Inferior parietal cortex (tissue), 1 donor: ENCODE measurements at regions not wholly inside any gene's neighbourhood (a gene's known extent, or its start where the extent isn't known, plus 50 kb on each side); places are given as distances from the start of the nearest gene placed in this dataset.
A peak's percentile ranks its signal among the peaks of the same experiment; 100 is the strongest.

ENCODE experiments used
- DNase-seq: peaks from one replicate; pipeline ENCODE4 v3.0.0-alpha.2; 2016; ENCODE audit errors: extremely low spot score

DNA sequence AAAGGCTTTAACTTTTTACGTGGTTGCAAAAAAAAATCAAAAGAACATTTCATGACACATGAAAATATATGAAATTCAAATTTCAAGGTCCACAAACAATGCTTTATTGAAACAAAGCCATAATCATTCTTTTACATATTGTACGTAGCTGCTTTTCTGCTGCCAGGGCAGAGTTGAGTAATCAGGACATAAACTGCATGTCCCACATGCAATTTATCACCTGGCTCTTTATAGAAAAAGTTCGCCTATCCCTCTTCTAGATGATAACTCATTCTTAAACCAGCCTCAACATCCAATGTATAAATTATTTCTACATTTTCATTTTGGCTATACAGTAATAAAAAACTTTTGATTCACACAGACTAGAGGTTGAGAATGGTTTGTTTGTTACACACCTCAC lies 154.9 kb downstream of the AXIN2 start:
- no peak for DNase-seq

DNA sequence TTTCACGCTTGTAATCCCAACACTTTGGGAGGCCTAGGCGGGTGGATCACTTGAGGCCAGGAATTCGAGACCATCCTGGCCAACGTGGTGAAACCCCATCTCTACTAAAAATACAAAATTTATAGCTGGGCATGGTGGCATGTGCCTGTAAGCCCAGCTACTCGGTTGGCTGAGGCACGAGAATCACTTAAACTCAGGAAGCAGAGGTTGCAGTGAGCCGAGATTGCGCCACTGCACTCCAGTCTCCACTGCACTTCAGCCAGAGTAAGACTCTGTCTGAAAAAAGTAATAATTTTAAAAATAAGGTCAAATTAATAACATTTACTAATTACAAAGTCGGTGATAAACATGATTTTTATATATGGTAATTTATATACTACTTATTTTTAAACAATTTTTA lies 155.9 kb downstream of the AXIN2 start:
- DNase-seq, result no peak

DNA sequence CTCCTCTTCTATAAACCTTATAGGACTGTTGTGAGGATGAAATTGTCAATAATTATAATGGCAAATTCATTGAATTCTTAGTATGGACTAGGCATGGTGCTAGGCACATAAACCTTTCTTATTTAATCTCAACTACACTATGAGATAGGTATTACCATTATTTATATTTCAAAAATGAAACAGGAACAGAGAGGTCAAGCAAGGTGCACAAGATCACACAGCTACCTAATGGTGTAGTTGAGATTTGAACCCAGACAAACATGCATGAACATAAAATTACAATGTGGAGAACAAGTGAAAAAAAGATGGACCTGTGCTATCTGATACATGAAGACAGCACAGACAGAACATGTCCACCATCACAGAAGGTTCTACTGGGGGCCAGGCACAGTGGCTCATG lies 156.7 kb downstream of the AXIN2 start:
- no peak for DNase-seq

DNA sequence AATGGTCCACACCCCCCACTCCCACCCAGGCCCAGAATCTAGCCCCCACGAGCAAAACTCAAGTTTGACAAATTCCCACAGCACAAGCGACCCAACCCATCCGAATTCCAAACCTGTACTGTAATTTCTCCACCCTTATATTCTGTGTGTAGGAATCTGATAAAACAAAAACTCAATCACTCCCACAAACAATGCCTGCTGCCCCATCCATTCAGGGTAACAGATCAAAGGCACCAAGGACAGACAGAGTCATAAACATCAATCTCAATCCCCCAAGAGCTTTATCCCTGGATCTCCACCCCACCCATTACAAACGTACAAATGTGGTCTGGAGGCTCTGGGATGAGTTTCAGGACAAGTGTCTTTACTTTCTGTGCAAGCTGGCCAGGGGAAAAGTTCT lies 157.8 kb downstream of the AXIN2 start:
- DNase-seq, result no peak

DNA sequence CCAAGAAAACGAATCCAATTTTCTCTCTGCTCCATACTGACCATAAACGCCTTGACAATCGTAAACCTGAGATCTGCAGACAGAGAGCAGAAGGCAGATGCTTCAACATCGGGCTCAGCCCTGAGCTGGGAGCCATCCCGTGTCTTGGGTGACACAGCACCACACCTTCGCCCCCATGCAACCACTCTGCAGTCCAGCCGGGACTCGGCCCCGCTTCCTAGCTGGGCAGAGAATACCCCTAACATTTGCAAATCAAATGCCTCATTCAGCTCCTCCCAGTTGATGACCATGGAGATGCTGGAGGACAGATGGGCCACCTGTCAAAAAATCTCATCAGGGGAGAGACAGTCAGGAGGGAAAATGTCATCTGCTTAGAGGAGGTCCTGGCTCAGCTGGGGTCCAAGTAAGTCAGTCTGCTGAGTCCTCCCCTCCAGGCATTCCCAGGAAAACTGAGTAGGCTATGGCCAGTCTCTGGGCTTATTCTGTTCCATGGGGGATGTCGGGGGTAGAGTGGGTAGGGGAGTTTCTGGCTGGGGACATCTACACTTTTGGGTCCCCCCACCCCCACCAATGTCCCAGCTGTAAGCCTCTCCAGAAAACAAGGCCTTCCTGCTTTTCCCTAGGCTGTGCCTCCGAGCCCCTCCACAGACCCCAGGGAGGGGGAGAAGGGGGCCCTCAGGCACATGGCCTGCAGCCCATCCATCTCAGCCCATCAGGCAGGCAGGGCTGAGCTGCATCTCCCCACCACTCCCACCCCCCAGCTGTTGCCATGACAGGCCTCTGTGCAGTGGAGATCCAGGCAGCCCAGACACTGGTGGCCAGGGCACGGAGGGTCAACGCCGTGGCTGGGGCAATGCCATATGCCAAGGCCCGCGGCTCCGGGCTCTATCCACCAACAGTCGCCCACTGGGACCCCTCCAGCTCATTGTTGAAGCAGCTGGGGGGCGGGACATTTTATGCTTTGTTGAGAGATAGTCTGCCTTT lies 158.6 kb downstream of the AXIN2 start:
- DNase-seq, result no peak

DNA sequence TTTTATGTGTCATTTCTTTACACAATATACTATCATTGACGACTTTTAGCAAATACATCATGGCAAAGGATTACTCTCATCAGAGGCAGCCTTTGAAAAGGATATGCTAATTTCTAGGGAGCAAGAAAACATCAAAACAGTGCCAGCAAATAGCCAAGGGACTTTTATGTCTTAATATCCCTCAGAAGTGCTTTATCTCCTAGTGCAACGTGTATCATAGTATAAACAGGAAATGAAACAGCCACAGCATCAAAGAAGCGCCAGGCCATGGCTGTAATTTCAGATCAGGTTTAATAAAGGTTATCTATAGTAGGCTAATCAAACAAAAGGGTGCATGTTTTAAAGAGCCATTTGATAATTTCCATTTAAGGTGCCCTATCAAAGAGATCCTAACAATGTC lies 159.9 kb downstream of the AXIN2 start:
- DNase-seq, result no peak

DNA sequence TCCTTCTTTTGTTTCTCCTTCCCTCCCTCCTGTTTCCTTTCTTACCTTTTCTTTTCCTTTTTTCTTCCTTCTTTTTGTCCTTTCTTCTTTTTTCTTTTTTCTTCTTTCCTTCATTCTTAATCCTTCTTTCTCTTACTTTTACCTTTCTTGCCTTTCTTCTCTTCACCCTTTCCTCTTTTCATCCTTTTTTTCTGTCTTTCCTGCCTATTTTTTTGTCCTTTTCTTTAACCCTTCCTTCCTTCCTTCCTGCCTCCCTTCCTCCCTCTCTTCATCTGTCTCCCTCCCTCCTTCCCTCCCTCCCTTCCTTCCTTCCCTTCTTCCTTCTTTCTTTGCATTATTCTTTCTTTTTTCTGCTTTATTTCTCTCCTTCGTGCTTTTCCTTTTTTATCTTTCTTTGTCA lies 160.7 kb downstream of the AXIN2 start:
- no peak for DNase-seq

DNA sequence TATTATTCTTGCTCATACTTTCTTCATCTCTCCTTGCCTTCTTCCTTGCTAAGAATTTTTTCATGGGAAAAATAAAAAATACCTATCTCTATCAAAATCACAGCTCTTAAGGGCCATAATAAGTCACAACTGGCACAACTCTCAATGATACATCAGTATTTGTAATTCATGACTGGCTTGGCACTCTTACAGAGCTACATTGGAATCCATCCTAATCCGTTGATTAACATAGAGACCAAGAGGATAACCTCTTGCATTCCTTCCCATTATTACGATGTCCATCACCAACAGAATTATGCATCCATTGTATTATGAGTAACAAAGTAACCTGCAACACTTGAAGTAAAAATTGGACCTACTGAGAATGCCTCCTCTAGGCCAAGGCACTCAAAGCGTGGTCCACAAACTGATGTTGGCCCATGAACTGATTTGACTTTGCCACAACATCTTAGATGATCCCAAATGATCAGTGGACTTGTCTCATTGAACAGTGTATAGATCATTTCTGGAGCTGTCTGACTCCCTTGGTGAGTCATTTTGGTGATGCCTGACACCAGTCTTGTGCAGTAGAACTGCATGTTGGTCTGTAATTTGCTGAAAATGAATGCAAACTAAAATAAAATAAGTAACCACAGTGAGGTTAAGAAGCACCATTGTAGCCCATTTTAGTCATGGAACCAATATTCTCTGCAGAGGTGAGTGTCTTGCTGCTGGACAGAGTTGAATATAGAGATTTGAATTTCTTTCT lies 163.2 kb downstream of the AXIN2 start:
- no peak for DNase-seq

DNA sequence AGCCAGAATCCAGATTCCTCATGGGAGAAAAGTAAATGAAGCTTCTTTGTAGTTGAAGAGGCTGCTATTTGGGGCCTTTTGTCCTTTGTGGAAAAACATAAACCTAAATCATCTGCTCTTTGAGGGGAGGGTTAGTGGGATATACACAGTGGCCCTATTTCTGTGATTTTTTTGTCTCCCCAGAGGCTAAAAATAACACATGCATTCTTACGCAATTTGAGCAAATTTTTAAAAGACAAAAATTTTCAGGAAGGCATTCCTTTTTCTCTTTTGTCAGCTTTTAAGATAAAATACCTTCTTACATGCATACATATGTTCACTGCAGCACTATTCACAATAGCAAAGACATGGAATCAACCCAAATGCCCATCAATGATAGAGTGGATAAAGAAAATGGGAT lies 165.5 kb downstream of the AXIN2 start:
- DNase-seq, result no peak

DNA sequence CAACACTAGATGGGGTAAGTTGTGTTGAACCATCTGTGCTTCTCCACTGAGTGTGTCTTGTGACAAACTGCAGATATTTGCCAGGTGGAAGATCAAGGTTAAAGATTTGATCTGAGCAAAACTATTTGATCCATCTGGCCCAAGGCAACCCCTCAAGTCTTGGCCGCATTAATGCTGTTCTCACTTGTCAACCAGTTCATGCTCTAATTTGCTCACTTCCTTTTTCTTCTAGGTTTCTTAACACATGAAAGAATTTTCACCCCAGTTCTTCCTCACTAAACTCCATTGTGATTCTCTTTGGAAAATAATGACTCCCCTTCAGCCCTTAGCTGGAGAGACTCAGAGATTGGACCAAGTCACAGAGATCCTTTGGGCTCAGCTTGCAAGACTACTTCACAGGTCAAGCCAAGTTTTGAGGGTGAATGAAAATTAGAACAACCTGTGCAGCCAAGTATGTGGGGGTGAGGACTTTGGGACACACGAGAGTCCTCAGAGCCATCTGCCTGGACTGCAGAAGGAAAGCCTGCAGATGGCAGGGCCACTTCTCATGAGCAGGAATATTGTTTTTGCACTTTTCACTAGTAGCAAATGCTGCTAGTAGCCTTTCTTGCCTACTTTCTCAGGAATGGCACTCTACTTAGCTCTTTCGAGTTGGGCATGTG lies 166.5 kb downstream of the AXIN2 start:
- DNase-seq, result no peak

DNA sequence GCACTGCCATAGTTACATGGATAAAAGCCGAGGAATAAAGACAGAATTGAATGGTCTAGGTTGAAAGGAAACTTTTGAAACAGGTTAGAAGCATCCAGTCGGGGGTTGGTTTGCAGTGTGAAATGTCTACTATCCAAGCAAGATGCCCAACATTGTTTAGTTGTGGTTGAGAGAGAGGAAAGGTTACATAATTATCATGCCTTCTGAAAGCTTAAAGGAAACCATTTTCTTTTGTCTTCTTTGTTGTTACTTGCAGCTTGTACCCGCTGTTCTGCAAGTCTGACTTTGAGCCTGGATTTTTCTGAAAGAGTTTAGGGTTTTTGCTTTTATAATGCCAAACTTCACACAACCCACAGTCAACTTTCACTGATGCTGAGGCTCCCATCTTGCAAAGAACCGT lies 167.9 kb downstream of the AXIN2 start:
- DNase-seq, result no peak

DNA sequence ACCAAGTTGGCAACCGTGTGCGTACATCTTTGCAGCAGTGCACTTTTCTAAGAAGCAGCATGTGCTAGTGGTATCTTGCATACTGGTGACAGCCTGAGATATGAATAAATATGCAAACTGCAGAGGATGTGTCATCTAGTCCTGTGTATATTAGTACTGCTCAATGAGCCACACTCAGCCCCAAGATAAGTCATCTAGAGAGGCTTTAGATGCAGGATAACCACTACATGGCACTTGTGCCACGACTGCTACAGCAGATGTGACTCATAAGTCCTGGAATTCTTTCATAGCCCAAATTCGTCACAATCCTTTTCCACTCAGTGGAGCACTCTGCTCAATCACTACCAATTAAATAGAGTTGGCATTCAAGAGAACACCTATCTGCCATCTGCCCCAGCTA lies 171.5 kb downstream of the AXIN2 start:
- DNase-seq, result peak; percentile 42

DNA sequence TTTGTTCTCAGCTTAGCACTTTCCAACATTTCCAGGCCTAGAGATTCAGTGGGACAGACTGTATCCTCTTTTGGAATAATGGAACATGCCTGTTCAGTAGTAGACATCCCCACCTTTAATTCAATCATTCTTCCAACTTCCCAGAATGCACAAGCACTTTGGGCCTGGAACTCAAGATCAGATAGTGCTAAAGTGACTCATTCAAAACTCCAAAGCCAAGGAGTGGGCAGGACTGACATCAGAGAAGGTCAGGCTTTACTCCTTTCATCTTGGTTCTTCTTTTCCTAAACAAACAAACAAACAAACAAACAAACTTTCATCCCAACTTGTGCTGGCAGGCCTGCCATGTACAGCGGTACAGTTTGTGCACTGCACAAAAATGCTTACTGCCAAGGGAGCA lies 172.0 kb downstream of the AXIN2 start:
- DNase-seq, result no peak

DNA sequence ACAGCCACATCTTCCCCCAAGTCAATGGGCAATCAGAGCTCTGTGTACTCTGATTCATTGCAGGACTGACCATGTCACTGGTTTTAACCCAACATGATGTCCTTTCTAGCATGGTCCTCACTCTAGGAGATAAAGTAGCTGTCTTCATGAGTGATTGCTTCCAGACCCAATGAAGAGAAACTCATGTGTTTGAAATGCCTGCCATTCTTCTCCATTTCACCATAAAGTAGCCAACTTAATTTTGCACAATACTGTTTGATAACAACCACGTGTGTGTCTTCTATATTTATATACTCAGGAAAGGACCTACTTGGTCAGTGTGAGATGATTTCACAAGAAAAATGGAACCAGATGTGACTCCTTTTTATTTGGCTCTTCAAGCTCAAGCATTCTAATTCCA lies 172.5 kb downstream of the AXIN2 start:
- DNase-seq, result no peak

DNA sequence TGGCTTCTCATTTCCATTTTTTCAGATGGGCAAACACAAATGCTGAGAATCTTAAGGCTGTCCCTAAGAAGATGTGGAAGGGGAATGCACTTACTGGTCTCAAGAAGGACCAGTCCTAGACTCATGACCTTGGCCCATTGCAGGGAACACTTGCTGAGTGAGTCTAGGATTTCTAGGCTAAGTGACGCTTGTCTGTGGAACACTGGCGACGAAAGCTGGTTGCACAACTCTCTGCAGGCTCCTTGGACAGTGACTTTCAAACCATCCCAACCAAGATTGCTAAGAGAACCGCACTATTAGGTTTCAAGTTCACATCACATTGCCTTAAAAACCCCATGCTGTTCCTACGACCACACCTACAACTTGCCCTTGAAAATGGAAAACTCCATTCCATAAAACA lies 174.1 kb downstream of the AXIN2 start:
- no peak for DNase-seq

DNA sequence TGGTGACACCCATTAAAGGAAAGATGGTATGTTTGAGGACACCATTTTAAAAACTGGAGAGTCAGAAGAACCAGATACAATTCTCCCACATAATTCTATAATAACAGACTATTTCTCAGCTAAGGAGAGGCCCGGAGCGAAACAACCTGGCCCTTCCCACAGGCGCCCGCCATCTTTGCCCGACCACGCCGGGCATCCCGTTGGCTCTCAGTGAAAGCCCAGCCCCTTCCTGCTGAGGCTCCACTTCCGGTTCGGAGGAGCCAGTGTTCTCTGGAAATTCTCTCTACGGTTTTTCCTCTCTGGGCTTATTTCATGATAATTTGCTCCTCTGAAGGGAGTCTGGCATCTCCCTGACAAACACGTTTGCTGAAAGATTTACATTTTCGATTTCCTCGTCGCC lies 175.7 kb downstream of the AXIN2 start:
- no peak for DNase-seq

DNA sequence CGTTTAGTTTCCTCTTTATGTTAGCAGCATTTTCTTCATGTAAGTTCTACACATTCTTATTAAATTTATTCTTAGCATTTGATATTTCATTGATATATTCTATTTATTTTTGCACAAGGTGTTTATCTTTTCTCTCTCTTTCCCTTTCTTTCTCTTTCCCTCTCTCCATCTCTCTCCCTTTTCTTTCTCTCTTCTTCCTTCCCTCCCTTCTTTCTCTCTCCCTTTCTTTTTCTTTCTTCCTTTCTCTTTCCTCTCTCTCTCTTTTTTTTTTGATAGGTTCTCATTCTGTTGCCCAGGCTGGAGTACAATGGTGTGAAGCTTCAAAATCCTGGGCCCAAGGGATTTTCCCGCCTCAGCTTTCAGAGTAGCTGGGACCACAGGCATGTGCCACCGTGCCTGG lies 176.4 kb downstream of the AXIN2 start:
- DNase-seq, result no peak

DNA sequence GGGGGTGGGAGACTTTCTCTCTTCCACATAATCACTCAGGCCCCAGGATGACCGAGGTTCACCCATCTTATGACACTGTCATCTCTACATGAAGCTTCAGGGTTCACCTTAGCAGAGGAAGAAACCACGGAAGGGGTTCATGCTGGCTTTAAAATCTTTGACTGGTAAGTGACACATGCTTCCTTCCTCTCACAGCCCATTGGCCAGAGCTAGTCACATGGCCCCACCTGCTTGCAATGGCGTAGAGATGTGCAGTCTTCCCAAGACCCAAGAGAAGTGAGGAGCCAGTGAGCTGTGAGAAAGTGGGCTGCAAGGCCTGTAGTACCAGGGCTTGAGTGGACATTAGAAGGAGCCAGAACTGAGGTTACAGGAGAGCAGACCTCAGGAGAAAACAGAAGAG lies 180.3 kb downstream of the AXIN2 start:
- DNase-seq, result no peak

DNA sequence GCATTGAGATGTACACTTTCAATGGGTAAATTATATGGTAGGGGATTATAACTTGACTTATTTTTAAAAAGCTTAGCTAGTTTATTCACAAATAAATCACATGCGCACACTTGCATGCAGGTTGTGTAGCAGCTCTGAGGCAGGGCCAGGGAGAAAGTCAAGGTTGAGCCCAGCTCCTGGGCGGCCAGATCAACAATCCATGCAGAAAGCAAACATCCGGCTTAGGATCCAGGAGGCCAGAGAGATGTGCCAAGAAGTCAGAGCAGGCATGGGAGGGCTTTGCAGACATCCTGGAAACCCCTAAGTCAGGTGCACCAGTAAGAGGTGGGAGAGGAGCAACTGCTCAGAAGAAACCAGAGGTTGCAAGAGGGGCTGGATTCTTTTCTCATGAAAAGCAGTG lies 186.5 kb downstream of the AXIN2 start:
- DNase-seq, result no peak

DNA sequence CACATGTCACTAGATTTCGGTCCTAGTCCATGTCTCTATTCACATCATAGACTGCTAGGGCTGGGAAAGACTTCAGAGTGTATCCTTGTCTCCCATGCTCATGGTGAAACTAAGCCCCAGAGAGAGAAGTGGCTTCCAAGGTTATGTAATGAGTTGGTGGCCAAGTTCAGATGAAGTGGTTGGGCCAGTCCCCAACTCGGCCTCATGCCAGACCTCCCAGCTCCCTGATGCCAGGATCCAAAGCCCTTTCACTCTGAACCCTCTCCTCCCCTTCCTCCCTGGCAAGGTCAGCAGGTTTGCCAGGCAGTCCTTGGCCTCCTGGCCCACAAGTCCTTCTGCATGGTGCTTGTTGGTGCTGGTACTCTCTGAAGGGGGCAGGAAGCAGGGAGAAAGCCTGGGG lies 189.7 kb downstream of the AXIN2 start:
- DNase-seq, result no peak

DNA sequence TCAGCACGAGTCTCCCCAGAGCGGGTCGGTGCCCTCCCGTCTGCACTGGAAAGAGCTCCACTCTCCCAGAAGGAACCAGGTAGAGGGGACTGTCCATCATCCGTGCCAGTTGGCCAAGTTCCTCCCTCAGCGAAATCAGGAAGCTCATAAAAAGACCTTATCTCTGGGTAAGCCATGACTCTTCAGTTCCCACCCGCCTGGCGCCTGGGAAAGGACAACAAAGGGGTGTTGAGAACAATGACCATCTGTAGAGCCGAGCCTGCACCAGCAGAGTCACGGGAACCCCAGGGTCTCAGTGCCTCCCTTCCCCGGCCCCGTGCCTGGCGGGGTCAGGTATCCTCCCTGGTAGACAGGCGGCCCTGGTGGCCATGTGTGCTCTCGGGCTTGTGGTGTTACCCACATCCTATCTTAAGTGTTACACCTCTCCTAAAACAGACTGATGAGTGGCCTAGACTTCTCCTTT lies 190.7 kb downstream of the AXIN2 start:
- no peak for DNase-seq

DNA sequence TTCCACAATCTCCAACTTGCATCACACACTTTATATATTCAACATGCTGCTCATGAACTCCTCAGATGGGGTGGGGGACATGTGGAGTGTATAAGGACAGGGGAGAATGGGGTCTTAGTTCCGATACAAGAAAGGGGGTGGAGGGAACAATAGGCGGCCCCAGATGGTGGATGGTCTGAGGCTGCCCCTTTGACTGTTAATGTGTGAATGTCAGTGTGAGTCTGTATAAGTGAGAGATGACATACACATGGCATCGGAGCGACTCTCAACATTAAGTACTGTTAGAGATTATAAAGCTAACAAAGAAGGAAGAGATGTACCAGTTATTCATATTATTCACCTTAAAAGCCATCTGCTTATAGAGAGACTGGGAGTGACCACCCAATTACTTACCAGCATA lies 193.1 kb downstream of the AXIN2 start:
- no peak for DNase-seq
